Tibial artery (tissue), 4 donors: ENCODE measurements at regions not wholly inside any gene's neighbourhood (a gene's known extent, or its start where the extent isn't known, plus 50 kb on each side); places are given as distances from the start of the nearest gene placed in this dataset.

Source experiments
- DNase-seq, 2 donors: peaks; one replicate each; pipeline ENCODE4 v3.0.0-alpha.2; 2019
- H3K27ac ChIP-seq, 2 donors: fragments of 200-600 bp; sonication (generic) in 1 of 2; 1 replicate in 1 of 2; 2 replicates in 1 of 2; pipeline ENCODE4 v1.5.1; 2018 to 2019; ENCODE audit warnings: mild to moderate bottlenecking in 1 of 2
- H3K27me3 ChIP-seq, 2 donors: fragments of 200-600 bp; sonication (generic) in 1 of 2; one replicate each; pipeline versions ENCODE4 v1.5.1 to v1.6.0; 2016 to 2019
- H3K36me3 ChIP-seq, 3 donors: fragments of 200-600 bp; sonication (generic) in 2 of 3; one replicate each; pipeline ENCODE4 v1.5.1; 2016 to 2019; ENCODE audit warnings: mild to moderate bottlenecking in 2 of 3
- H3K4me1 ChIP-seq, 4 donors: fragments of 200-600 bp; sonication (generic) in 2 of 4; 1 replicate in 3 of 4; 2 replicates in 1 of 4; pipeline ENCODE4 v1.5.1; 2016 to 2019
- H3K4me3 ChIP-seq, 2 donors: fragments of 200-600 bp; sonication (generic) in 1 of 2; 1 replicate in 1 of 2; 2 replicates in 1 of 2; pipeline ENCODE4 v1.5.1; 2018 to 2019; ENCODE audit warnings: mild to moderate bottlenecking in 2 of 2
- H3K9me3 ChIP-seq, 3 donors: fragments of 200-600 bp; sonication (generic) in 1 of 3; one replicate each; pipeline ENCODE4 v1.5.1; 2016 to 2019
- CTCF ChIP-seq, 2 experiments: fragments of 200-600 bp in 1 of 2; fragments of 450-650 bp in 1 of 2; IDR thresholded peaks; one replicate each; pipeline ENCODE4 v1.5.1; 2017 to 2019; ENCODE audit warnings: antibody characterized with exemption in 2 of 2, mild to moderate bottlenecking in 1 of 2, moderate library complexity in 1 of 2
- intact Hi-C: fragments of 100-400 bp; cut with DNase I; formaldehyde crosslinking; loops from one replicate; pipeline ENCODE4 v1.15.0; 2023; ENCODE audit warnings: low total_unique reads

DNA sequence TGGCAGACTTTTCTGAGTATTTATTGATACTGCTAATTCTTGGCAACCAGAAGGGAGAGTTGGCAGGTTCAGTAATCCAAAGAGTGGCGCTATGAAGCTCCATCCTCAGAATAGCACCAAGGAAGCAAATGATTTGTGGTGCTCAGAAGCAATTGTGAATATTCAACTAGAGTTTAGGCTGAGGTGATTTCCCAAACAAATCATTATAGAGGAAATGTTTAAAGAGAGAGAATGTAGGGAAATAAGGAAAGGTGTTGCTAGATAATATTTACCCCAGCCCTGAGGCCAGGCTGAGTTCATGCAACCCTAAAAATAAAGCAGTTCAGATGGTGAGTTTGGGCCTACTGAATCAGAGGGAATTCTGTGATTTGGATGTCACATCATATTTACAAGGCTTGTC lies 363.4 kb upstream of the PLXNA2 start:
- no peak for DNase-seq
- Histone ChIP-seq H3K4me1 (no peaks in the 10 kb centered on the region), H3K27me3 (no peaks in the 10 kb centered on the region), H3K4me3 (no peak overlapping the region), H3K27ac (no peak overlapping the region), H3K9me3 (no peaks in the 10 kb centered on the region), H3K36me3 (no peaks in the 10 kb centered on the region)
- intact Hi-C loops: no loop called here
- TF ChIP-seq CTCF (IDR thresholded peaks at IDR 0.05): no peak

- intact Hi-C loops: no loop called here
- H3K36me3 ChIP-seq: no peaks in the 10 kb centered on the region
- no peak for TF ChIP-seq CTCF (IDR thresholded peaks at IDR 0.05)
- no peak for DNase-seq
- no peak overlapping the region for H3K4me3 ChIP-seq
- H3K27ac ChIP-seq: no peak overlapping the region
- H3K27me3 ChIP-seq: no peaks in the 10 kb centered on the region
- H3K4me1 ChIP-seq: no peaks in the 10 kb centered on the region
- no peaks in the 10 kb centered on the region for H3K9me3 ChIP-seq
Observed at GRCh38 chr1:208614610-208615009, 370.4 kb upstream of the PLXNA2 start.

DNA sequence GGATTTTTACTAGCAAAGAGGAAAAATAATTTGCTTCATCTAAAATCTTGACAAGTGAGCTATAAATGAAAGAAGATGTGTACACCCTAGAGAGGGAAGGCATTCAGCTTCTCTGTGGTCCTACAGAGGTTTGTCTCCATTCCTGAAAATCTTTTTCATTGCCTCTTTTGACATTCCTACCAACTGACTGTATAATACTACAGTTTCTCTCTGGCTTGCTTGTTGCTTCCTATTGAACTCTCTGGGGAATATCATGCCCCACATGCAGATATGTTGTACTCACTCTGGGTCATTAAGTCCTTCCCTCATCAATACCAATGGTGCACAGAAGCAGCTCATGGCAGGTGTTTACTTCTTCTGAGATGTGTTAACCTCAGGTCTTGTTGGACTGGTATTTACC lies 371.2 kb upstream of the PLXNA2 start:
- intact Hi-C loops: no loop called here
- no peak for DNase-seq
- no peak overlapping the region for H3K4me3 ChIP-seq
- no peaks in the 10 kb centered on the region for H3K27me3 ChIP-seq
- H3K9me3 ChIP-seq: no peaks in the 10 kb centered on the region
- H3K4me1 ChIP-seq: no peaks in the 10 kb centered on the region
- no peak overlapping the region for H3K27ac ChIP-seq
- no peaks in the 10 kb centered on the region for H3K36me3 ChIP-seq
- no peak for TF ChIP-seq CTCF (IDR thresholded peaks at IDR 0.05)

- Histone ChIP-seq H3K36me3 (no peaks in the 10 kb centered on the region), H3K4me1 (no peaks in the 10 kb centered on the region), H3K4me3 (no peak overlapping the region), H3K27ac (no peak overlapping the region), H3K9me3 (peaks cover 0 to 11% (median 0%) of the 10 kb centered on the region in 3 donors), H3K27me3 (no peaks in the 10 kb centered on the region)
- intact Hi-C loops: no loop called here
- TF ChIP-seq CTCF (IDR thresholded peaks at IDR 0.05): no peak
- no peak for DNase-seq
Observed at GRCh38 chr1:208616776-208617175, 372.6 kb upstream of the PLXNA2 start.

GRCh38 chr1:208628022-208628914 lies 384.1 kb upstream of the PLXNA2 start:
- no peaks in the 10 kb centered on the region for H3K36me3 ChIP-seq
- H3K27me3 ChIP-seq: no peaks in the 10 kb centered on the region
- H3K4me1 ChIP-seq: peaks cover 0 to 7% (median 0%) of the 10 kb centered on the region in 4 donors
- no peak for DNase-seq
- H3K9me3 ChIP-seq: no peaks in the 10 kb centered on the region
- no peak overlapping the region for H3K4me3 ChIP-seq
- H3K27ac ChIP-seq: no peak overlapping the region
- TF ChIP-seq CTCF (IDR thresholded peaks at IDR 0.05): no peak
- intact Hi-C loops: no loop called here
